Thyroid gland (tissue), 4 donors: ENCODE measurements at regions not wholly inside any gene's neighbourhood (a gene's known extent, or its start where the extent isn't known, plus 50 kb on each side); places are given as distances from the start of the nearest gene placed in this dataset.

Experiments
- CTCF ChIP-seq, 6 experiments: fragments of 200-600 bp in 3 of 6; fragments of 450-650 bp in 3 of 6; sonication (generic) in 3 of 6; IDR thresholded peaks; one replicate each; pipeline ENCODE4 v1.5.1; 2016 to 2019; ENCODE audit warnings: antibody characterized with exemption in 6 of 6, mild to moderate bottlenecking in 2 of 6, inconsistent platforms in 1 of 6, moderate library complexity in 1 of 6
- POLR2A ChIP-seq, 2 donors: fragments of 450-650 bp; IDR thresholded peaks; one replicate each; pipeline ENCODE4 v1.6.1; 2017; ENCODE audit warnings: antibody characterized with exemption in 2 of 2, mild to moderate bottlenecking in 2 of 2, moderate library complexity in 1 of 2

GRCh38 chr13:95496485-95496884 lies 56.0 kb upstream of the CLDN10 start:
- TF ChIP-seq CTCF (IDR thresholded peaks at IDR 0.05): no peak
- no peak for TF ChIP-seq POLR2A (IDR thresholded peaks at IDR 0.05)
